HEK293T (cell line): ENCODE measurements at regions not wholly inside any gene's neighbourhood (a gene's known extent, or its start where the extent isn't known, plus 50 kb on each side); places are given as distances from the start of the nearest gene placed in this dataset.

ENCODE experiments used
- CTCF ChIA-PET: fragments of 350-600 bp; formaldehyde crosslinking; extraction: SDS; loops from one replicate; lab custom pipeline; 2021; ENCODE audit warnings: antibody characterized with exemption, inconsistent platforms; lab: Yijun Ruan, JAX
- POLR2A ChIA-PET: fragments of 350-600 bp; formaldehyde crosslinking; extraction: SDS; loops from one replicate; lab custom pipeline; 2020; ENCODE audit warnings: antibody characterized with exemption, inconsistent platforms; lab: Yijun Ruan, JAX
- DNase-seq: peaks from one replicate; pipeline ENCODE4 v3.0.0; 2012; ENCODE audit warnings: mixed read lengths; ENCODE audit errors: extremely low spot score
- ARNT ChIP-seq: fragments of 450-650 bp; IDR thresholded peaks from 2 replicates; pipeline ENCODE4 v1.6.1; 2017; ENCODE audit warnings: mild to moderate bottlenecking
- BHLHE40 ChIP-seq: fragments of 450-650 bp; IDR thresholded peaks from 2 replicates; pipeline ENCODE4 v1.6.1; 2016; ENCODE audit warnings: mild to moderate bottlenecking, moderate library complexity, borderline replicate concordance
- CTBP1 ChIP-seq: fragments of 450-650 bp; IDR thresholded peaks from 2 replicates; pipeline ENCODE4 v1.6.1; 2016; ENCODE audit warnings: borderline replicate concordance
- ELF4 ChIP-seq: fragments of 450-650 bp; IDR thresholded peaks from 2 replicates; pipeline ENCODE4 v1.6.1; 2017; ENCODE audit warnings: antibody characterized with exemption
- FOXA1 ChIP-seq: fragments of 450-650 bp; IDR thresholded peaks from 2 replicates; pipeline ENCODE4 v1.6.1; 2016; ENCODE audit warnings: mild to moderate bottlenecking
- FOXK2 ChIP-seq: fragments of 450-650 bp; IDR thresholded peaks from 2 replicates; pipeline ENCODE4 v1.6.1; 2016; ENCODE audit warnings: mild to moderate bottlenecking
- FOXM1 ChIP-seq: fragments of 450-650 bp; IDR thresholded peaks from 2 replicates; pipeline ENCODE4 v1.6.1; 2017; ENCODE audit warnings: mild to moderate bottlenecking, borderline replicate concordance
- HDGF ChIP-seq: fragments of 450-650 bp; IDR thresholded peaks from 2 replicates; pipeline ENCODE4 v1.6.1; 2017; ENCODE audit warnings: antibody characterized with exemption, borderline replicate concordance
- L3MBTL2 ChIP-seq: fragments of 450-650 bp; conservative IDR thresholded peaks from 2 replicates; pipeline ENCODE4 v1.6.1; 2016; ENCODE audit warnings: mild to moderate bottlenecking
- LEF1 ChIP-seq: fragments of 450-650 bp; IDR thresholded peaks from 2 replicates; pipeline ENCODE4 v1.6.1; 2017; ENCODE audit warnings: mild to moderate bottlenecking, borderline replicate concordance
- NFRKB ChIP-seq: fragments of 450-650 bp; IDR thresholded peaks from 2 replicates; pipeline ENCODE4 v1.6.1; 2016; ENCODE audit warnings: mild to moderate bottlenecking, moderate library complexity
- SP1 ChIP-seq: fragments of 450-650 bp; IDR thresholded peaks from 2 replicates; pipeline ENCODE4 v1.6.1; 2017
- SUZ12 ChIP-seq: fragments of 450-650 bp; IDR thresholded peaks from 2 replicates; pipeline ENCODE4 v1.6.1; 2016; ENCODE audit warnings: mild to moderate bottlenecking
- TARDBP ChIP-seq: fragments of 450-650 bp; IDR thresholded peaks from 2 replicates; pipeline ENCODE4 v1.6.1; 2016
- ZNF384 ChIP-seq: fragments of 450-650 bp; IDR thresholded peaks from 2 replicates; pipeline ENCODE4 v1.6.1; 2016
- TF ChIP-seq, protein P1 (sequence below): fragments of 450-650 bp; IDR thresholded peaks from 2 replicates; pipeline ENCODE4 v1.6.1; 2016

DNA sequence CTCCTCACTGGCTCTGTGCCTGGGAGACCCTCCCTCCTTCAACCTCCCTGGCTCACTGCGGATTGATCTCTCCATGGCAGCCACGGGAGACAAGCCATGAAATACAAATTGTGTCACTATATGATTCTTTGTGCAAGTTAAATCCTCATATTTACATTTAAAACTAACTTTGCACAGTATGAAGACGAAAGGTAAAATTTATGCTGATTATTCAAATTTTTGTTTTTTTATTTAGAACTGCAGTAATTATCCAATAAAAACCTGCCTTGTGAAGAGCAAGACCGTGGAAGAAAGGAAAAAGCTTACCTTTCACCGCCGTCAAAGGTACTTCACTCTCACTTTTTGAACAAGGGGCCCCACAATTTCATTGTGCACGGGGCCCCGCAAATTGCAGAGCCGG, 436.9 kb downstream of the EIPR1 start:
- POLR2A ChIA-PET: no interaction called here

DNA sequence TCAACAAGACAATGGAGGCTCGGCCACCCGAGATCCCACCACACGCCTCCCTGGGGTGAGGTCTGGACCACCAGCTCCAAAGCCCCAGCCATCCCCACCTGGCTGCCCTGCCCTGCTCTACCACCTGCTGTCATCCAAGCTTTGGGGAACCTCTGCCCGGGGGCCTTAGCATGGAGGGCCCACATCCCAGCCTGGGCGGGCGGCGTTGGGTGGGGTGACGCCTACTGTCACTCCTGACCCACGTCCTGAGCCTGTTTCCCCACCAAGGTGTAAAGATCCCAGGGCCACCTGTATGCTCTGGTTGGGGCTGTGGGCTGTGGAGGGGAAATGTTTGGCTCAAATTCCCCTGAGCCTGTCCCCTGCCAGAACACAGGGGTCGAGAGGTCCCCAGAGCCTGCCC, 437.6 kb downstream of the EIPR1 start:
- DNase-seq: no peak
- no peak for TF ChIP-seq FOXM1
- TF ChIP-seq SP1: no peak
- TF ChIP-seq ZNF384: no peak
- TF ChIP-seq FOXK2: no peak
- TF ChIP-seq L3MBTL2: no peak
- no peak for TF ChIP-seq NFRKB
- TF ChIP-seq SUZ12: no peak
- no peak for TF ChIP-seq BHLHE40
- no peak for TF ChIP-seq TARDBP
- no peak for TF ChIP-seq HDGF
- TF ChIP-seq CTBP1: no peak
- no peak for TF ChIP-seq ELF4
- no peak for TF ChIP-seq LEF1
- ChIA-PET CTCF (no interaction called here), POLR2A (no interaction called here)

More for the DNA sequence above, 436.9 kb downstream of the EIPR1 start:
- DNase-seq: no peak
- no peak for TF ChIP-seq SP1
- no peak for TF ChIP-seq CTBP1
- no peak for TF ChIP-seq TARDBP
- no peak for TF ChIP-seq ELF4
- TF ChIP-seq SUZ12: no peak
- TF ChIP-seq HDGF: no peak
- no peak for TF ChIP-seq NFRKB
- TF ChIP-seq FOXK2: no peak
- no peak for TF ChIP-seq FOXM1
- no peak for TF ChIP-seq BHLHE40
- TF ChIP-seq ARNT: no peak
- TF ChIP-seq L3MBTL2: no peak
- no peak for TF ChIP-seq ZNF384
- TF ChIP-seq, protein P1, sequence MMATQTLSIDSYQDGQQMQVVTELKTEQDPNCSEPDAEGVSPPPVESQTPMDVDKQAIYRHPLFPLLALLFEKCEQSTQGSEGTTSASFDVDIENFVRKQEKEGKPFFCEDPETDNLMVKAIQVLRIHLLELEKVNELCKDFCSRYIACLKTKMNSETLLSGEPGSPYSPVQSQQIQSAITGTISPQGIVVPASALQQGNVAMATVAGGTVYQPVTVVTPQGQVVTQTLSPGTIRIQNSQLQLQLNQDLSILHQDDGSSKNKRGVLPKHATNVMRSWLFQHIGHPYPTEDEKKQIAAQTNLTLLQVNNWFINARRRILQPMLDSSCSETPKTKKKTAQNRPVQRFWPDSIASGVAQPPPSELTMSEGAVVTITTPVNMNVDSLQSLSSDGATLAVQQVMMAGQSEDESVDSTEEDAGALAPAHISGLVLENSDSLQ: no peak
- no peak for TF ChIP-seq LEF1
- CTCF ChIA-PET: no interaction called here

DNA sequence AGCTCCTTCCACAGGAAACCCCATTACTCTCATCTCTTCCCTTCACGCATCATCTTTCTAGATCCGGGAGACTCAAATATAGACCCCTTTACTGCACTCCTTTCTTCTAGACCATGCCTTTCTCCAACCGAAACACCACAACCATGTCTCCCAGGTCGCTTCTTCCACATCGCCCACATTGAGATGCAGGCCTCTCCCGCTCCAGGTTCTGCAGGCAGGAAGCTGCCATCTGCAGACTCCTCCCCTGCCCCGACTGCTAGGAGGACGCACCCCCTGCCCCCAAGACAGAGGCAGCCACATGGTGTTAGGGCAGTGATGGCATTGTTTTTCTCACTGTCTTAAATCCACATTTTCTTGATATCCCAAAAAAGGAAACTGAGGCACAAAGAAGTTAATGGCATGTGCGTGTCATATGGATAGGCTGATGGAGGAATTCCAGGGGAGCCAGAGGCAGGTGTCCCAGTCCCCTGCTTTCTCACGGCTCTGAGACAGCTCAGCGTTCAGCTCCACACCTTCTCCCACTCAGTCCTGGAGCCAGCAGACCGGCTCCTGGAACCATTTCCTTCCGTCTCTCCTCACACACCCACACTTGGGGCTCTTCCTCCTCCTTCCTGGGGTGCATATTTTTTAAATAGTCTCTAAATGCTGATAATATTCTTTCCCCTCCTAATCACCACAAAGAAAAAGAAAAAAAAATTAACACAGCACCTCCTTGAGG, 438.4 kb downstream of the EIPR1 start:
- ChIA-PET POLR2A (no interaction called here), CTCF (no interaction called here)
- TF ChIP-seq NFRKB: no peak
- no peak for TF ChIP-seq FOXA1
- no peak for TF ChIP-seq FOXM1
- TF ChIP-seq FOXK2: no peak
- TF ChIP-seq L3MBTL2: no peak
- TF ChIP-seq CTBP1: no peak
- no peak for TF ChIP-seq ARNT
- TF ChIP-seq LEF1: no peak
- TF ChIP-seq, protein P1: no peak
- no peak for TF ChIP-seq TARDBP
- no peak for TF ChIP-seq SUZ12
- no peak for TF ChIP-seq HDGF
- TF ChIP-seq BHLHE40: no peak
- DNase-seq: no peak

DNA sequence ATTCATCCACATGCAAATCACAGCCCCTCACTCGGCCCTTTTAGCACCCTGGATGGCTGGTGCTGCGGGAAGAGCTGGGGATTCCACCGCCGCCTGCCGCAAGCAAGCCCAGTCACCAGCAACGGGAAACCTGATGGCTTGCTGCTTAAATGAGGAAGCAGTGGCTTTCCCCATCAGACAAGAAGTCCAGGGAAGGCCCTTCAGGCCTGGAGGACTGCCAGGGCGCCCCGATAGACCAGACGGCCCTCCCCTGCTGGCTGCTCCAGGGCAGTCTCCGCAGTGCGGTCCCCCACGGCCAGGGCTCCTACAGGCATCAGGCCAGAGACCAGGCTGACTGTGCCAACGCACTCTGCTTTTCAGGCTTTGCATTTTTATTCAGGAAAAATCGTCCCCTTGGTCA, 439.1 kb downstream of the EIPR1 start:
- no peak for DNase-seq
- ChIA-PET CTCF (no interaction called here), POLR2A (no interaction called here)
- TF ChIP-seq LEF1 (no peak), HDGF (no peak), FOXM1 (no peak), BHLHE40 (no peak), TARDBP (no peak), L3MBTL2 (no peak), ZNF384 (no peak), NFRKB (no peak)

DNA sequence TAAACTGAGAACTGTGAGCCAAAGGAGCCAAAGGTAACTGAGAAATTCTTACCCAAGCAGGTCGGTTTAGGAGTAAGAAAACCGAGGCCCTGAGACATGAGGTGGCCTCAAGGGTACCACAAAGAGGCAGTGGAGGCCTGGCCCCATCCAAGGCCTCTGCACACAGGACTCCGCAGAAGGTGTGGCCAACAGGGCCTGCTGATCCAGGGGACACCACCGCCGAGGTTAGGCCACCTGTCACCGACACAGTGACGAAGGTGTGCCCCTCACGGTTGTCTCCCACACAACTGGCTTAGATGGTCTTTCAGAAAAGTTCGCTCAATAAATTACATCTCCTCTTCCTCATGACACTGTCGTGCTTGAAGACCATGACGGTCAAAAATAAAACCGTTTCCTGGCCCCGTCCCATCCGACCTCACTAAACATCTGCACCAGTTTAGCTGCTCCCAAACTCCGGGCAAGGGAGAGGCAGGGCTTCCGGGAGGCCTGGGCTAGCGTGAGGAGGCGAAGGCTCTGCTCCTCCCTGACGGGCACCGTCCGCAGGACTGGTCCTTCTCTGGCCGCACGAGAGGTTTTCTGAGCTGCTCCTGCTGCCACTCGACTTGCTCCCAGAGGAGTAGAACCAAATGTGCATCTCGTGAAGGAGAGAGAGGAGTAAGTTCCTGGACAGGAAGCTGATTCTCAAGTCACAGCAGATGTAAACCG, 442.0 kb downstream of the EIPR1 start:
- ChIA-PET CTCF (no interaction called here), POLR2A (no interaction called here)
- TF ChIP-seq SP1 (no peak), FOXK2 (no peak), L3MBTL2 (no peak), ARNT (no peak), LEF1 (no peak), TARDBP (no peak), FOXM1 (no peak), ZNF384 (no peak), BHLHE40 (no peak), HDGF (no peak), CTBP1 (no peak), SUZ12 (no peak), NFRKB (no peak), ELF4 (no peak), FOXA1 (no peak)
- TF ChIP-seq, protein P1: no peak
- DNase-seq: no peak

DNA sequence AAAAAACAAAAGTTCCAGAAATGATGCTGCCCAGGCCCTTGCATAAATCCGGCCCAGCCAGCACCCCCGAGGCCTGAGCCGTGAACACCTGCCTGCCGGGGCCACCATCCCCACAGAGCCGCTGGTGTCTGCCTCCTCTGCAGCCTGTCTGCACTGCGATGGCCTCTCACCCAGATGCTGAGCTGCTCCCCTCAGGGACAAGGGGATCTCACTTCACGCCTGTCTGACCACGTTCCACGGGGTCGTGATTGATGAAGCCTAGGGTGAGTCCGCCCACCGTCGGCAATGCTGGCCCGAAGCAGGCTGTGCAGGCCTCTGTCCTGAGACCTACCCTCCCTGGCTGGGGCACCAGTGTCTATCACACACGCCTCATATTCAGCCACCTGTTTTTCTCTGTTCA, 444.2 kb downstream of the EIPR1 start:
- TF ChIP-seq FOXM1 (no peak), FOXA1 (no peak), L3MBTL2 (no peak), SP1 (no peak), BHLHE40 (no peak), TARDBP (no peak), ZNF384 (no peak), ARNT (no peak), FOXK2 (no peak), SUZ12 (no peak)
- TF ChIP-seq, protein P1: no peak
- no peak for DNase-seq
- POLR2A ChIA-PET: no interaction called here
- CTCF ChIA-PET: no interaction called here
